Stimulated activated CD4-positive, alpha-beta T cell treated with anti-CD3 and anti-CD28 coated beads, Interleukin-1b, Interleukin-23, amount 100 ng/mL, for 48 hours (primary cell): ENCODE measurements at regions not wholly inside any gene's neighbourhood (a gene's known extent, or its start where the extent isn't known, plus 50 kb on each side); places are given as distances from the start of the nearest gene placed in this dataset.

Experiments used
- DNase-seq: peaks from one replicate; pipeline ENCODE4 v3.0.0-alpha.2; 2020

GRCh38 chr5:56540266-56540665 is 275.1 kb upstream of the MAP3K1 start:
- no peak for DNase-seq

DNA sequence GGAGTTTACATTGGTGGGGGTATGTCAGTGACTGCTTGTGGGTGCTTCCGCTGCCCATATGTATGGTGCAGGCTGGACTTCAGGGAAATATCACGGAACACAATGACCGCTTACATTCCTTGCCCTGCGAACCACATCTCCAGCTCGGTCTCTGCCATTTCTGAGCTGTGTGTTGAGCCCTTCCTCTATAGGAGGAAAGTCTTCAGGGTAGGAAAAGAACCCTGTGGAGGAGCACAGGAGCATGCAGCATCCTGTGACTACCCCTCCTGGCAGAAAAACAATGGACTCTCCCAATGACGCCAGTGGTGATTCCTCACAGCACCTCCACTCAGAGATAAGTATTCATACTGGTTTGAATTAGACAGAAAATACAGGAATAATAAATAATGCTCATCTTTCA is 276.8 kb upstream of the MAP3K1 start:
- DNase-seq: no peak

DNA sequence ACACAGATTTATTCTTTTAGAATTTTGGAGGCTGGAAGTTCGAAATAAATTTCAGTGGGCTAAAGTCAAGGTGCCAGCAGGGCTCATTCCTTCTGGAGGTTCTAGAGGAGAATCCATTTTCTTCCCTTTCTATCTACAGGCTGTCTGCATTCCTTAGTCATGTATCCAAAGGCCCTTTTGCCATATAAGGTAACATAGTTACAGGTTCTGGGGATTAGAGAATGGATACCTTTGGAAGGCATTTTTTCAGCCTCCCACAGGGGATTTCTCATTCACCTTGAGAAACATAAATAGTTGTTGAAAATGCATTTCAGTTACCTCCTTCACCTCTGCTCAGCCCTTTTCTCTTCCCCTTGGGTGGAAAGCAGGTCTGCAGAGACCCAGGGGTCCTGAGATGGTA is 280.0 kb upstream of the MAP3K1 start:
- no peak for DNase-seq

DNA sequence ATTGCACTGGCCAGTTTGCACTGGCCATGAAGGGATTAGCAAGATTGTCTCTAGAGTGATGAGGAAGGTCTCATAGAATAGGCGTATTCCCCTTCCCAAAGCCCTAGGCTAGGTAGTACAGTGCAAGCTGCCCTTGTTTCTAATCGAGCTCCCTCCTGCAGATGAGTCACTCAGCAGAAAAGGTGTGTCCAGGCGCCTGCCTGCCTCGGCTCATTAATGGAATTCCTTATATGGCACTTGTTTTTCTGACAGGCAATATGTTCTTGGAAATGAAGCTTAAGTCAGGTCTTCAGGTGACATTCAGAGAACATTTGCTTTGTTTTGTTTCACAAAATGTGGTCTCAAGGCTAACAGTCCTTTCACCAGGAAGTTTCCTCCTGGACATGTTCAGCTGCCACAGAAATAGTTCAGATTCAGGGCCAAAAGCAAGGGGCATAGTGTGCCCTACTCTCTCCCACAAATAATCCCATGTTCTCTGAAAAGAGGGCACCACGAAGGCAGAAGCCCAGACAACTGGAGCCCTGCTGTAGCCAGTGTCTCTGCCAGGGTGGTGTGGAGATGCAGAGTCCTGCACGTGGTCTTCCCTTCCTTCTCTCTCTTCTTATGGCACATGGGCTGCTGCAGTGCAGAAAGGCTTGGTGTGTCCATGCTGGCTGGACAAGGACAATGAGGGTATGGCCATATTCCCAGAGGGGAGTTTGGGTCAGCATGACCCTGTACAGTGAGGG is 281.1 kb upstream of the MAP3K1 start:
- DNase-seq: peak; percentile 8

- DNase-seq: no peak
Observed at GRCh38 chr5:56532466-56532865, 282.9 kb upstream of the MAP3K1 start.

DNA sequence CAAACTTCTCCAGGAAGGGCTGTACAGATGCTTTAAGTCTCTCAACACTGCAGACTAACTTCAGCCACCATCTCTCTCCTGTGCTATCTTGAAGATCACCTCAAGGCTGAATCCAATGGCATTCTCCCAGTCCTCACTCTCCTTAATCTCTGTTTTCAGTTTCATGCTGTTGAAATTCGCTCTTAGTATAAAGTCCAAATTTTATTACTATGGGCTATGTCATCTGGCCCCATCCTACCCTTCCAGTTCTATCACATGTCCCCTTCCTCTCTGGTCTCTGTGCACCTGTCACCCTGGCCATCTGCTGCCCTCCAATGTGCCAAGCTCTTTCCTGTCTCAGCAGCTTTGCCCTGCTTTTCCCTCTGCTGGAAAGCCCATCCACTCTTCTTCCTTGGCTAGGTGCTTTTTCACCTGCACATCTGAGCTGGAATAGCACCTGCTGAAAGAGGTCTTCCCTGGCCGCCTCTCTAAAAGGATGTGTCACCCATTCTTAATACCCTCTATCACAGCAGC is 284.7 kb upstream of the MAP3K1 start:
- DNase-seq: no peak

DNA sequence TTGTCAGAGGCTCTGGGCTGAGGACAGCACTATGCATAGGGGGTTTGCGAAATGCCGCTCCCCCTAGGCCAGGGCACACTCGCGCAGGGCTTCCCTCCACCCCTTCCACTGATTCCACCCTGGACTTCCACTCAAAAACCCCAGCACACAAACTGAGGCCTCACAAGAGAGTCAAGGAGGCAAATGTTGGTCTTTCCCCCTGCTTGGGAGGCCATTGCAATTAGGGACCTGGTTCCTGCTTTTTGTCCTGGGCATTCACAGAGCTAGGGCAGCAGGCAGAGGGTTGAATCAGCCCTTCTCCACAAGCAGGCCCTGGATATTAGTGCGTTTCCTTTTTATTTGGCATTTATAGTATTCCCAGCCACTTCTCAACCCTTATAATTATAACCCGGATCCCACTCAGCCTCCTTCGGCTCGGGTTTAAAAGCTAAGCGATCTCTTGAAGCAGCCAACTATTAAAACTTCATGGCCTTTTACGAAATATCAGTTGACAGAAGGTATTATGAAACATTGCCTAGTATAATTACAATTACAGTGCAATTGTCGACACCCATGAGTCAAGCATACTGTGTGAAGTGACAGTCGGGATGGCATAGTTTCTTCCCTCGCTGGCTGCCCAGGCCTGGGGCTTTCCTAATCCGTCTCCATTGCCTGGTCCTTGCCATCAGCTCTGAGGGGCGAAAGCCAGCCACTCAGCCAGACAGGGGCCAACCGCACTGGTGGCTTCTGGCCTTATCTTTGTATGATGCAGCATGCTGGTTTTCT is 285.5 kb upstream of the MAP3K1 start:
- no peak for DNase-seq

DNA sequence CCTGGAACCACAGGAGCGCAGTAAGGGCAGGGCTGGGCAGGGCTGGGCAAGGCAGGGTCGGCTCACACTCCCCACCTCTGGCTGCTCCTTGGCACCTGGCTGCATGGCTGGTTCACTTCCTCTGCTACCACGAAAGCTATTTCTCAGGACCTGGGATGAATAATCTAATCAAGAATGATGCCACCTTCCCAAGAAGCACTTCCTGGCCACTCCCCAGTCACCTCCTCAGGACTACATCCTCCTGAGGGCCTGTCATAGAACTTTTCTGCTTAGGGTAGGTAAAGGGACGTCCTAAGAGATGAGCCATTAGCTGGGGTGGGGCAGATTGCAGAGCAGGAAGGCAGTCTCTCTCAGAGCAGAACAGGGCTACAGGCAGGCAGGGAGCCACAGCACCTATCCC is 288.2 kb upstream of the MAP3K1 start:
- no peak for DNase-seq

GRCh38 chr5:56525113-56525512 is 290.2 kb upstream of the MAP3K1 start:
- no peak for DNase-seq

DNA sequence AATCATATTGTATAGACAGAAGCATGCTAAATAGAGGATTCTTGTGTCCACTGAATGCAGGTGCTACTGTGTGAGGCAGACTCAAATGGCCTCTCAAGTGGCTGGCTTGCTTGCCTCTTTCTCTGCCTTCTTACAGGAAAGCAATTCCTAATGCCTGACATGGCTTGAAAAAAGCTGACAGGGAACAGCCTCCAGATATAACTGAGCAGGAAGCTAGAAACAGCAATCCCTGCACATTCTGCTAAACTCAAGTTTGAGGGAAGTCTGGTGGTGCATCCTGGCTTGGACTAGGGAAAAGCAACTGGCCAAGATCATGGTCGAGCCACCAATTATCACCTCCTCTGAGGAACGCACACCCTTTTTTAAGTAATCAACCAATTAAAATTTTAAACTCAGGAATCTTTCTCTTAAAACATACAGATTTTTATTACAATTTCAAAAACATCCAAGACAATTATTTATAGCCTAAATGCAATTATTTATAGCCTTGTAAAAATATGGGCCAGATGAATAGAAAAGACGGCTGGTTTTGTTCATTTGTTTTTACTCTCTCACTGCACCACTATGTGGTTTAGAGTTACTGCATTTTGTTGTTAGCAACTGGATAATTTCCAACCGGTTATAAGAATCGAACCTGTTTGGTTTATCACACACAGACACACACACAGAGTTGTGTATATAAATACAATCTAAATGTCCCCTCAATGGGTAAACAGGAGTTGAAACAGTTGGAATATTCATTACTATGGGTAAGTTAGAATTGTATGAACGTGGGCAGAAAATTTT is 290.9 kb upstream of the ANKRD55 start:
- DNase-seq: no peak

DNA sequence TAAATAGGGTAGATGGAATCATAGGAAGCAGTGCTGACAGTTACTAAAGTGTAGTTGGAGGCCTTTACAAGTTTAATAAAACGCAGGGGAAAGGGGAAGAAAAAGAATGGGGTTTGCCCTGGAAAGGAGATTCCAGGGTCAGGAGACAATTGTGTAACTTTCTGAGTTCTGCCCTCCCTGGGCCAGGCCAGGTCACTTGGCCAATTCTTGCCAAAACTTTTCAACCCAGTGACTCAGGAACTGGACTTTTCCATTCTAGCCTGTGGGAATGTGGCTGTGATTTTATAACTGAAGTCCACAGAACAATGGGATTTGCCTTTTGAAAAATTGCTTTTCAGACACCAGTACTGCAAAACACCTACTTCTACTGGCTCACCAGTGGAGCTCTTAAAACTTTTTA is 289.8 kb upstream of the ANKRD55 start:
- DNase-seq: no peak

- DNase-seq: no peak
Observed at GRCh38 chr5:56522169-56522568, 289.0 kb upstream of the ANKRD55 start.

DNA sequence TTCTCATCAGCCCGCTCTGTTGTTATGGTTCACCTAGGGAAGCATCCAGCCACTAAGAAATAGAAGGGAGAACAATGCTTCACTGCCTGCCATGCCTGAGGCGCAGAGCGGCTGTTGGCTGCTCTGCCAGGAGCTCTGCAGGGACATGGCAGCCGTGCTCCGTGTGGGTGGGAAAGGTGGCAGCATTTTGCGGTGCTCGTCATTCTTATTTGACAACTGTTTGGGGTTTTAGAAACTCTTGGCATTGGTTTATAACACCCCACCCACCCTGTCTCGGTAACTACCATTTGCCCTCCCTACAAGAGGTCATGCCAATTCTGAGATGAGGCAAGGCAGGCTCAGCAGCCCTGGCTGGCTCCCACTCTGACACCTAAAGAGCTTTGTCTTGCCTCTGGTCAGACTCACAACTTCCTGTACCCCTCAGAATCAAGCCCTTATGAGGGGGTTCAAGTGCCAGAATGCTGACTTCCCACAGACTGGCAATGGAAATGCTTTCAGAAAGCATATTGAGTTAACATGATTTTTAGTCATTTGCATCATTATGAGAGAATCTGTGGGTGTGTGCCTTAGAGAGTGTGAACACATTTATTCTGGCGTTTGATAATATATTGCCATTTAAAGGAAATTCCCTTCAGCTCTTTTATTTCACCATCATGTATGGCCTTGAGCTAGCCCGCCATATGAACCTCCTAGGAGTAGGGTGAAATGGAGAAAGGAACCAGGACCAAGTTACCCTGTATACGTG is 288.0 kb upstream of the ANKRD55 start:
- DNase-seq: no peak

DNA sequence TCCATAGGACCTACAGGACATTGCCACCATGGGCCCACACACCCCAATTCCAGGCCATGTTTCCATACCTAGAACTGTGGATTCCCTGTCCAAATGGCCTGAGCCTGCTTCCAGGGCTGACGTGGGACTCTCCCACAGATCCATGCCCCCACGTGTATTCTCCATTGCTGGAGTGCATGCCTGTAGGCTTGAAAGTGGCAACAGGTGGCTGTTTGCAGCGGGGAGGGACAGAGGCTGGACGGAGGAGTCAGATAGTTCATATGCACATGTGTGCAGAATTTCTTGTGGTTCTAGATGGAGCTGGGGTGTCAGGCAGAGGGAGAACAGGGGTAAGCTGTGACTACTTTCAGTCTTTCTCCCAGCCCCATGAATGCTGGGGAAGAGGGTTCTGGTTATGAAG is 285.7 kb upstream of the ANKRD55 start:
- no peak for DNase-seq

- no peak for DNase-seq
Observed at GRCh38 chr5:56517011-56517416, 283.9 kb upstream of the ANKRD55 start.

DNA sequence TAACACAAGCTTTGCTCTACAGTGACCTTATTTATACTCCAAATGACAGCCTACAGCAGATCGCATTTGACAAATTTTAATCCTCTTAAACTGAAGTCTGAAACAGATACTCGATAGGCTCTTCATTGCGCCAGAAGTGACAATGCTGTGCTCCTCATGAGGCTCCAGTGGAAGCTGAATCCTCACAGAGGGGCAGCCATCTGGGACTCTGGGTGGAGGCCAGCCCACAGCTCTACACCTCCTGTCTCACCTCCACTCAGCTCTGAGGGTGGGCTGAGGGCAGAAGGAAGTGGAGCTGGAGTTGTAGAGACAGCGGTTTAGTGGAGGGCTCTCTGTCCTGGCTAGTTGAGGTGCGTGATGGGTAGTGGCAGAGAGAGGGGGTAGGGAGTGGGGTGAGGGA is 283.3 kb upstream of the ANKRD55 start:
- no peak for DNase-seq

GRCh38 chr5:56516035-56516434 is 282.9 kb upstream of the ANKRD55 start:
- DNase-seq: no peak

DNA sequence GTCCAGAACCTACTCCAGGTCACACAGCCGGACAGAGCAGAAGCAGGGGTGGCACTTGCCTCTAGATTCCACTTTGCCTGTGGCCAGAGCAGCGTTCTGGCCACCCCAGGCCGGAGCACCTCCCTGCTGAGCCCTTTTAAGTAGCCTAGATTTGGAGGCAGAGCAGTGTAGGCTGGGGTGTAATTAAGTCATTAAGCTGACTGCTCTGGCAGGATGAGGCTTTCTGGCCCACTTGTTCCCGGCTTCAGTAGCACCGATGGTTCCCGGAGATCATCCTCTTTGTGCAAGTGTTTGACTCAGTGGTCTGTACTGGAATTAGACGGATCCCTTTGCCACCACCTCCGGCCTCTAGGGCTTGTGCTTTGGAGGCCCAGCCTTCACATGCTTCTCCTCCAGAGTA is 281.9 kb upstream of the ANKRD55 start:
- no peak for DNase-seq

DNA sequence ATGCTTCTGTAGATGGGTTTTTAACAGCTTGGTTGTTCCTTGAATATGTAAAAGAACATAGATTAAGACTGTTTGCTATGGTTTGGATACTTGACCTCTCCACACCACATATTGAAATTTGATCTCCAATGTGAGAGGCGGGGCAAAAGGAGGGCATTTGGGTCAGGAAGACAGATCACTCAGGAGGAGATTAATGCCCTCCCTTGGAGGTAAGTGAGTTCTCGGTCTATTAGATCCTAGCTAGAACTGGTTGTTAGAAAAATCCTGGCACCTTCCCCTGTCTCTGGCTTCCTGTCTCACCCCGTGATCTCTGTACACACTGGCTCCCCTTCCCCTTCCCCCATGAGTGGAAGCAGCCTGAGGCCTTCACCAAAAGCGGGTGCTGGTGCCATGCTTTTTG is 281.1 kb upstream of the ANKRD55 start:
- no peak for DNase-seq

DNA sequence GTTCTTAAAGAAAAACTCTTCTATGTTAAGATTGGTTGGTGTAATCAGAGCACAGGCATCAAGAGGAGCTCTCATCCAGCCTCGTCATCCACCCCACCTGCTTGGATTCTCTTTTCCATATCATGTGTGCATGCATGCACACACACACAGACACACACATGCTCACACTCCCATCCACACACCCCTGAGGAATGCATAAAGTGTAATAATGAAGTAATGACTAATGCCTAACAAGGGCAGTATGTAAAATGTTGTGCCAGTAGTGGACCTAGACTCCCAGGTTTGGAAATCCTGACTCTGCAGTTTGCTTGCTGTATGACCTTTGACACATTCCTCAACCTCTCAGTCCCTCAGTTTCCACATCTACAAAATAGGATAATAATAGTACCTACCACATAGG is 280.0 kb upstream of the ANKRD55 start:
- no peak for DNase-seq

- no peak for DNase-seq
Observed at GRCh38 chr5:56512313-56512996, 279.3 kb upstream of the ANKRD55 start.

DNA sequence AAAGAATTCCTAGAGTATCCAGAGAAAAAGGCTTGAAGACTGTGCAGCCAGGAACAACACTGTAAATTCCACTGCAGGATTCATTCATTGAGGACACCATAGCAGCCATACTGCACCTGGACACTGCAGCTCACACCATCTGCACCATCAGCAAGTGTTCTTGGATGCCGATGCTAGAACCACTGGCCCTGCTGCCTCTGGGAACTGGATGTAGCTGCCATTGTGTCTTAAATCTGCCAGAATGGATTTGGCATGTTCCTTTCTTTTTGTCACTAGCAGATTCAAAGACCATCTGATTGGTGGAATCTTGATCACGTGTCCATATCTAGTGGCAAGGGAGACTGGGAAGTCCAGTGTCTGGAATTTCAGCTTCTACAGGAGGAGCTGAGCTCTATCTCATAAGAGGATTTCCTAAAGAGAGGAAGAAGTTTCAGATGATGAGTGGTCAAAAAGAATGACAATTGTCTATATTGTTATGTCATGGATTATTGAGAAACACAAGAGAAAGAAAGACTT is 278.3 kb upstream of the ANKRD55 start:
- DNase-seq: no peak
